Panc1 (cell line): ENCODE measurements at regions not wholly inside any gene's neighbourhood (a gene's known extent, or its start where the extent isn't known, plus 50 kb on each side); places are given as distances from the start of the nearest gene placed in this dataset.

Source experiments
- ATAC-seq: fragments of 200-7000 bp; cut with Tn5 transposase; 2 replicates; pipeline ENCODE4 v1.9.1; 2020; ENCODE audit warnings: mild to moderate bottlenecking, moderate library complexity
- BruUV-seq: library from RNA; stranded (reverse); fragments of 400-500 nt; replicated peaks from 2 replicates; lab custom pipeline; 2021; lab: Mats Ljungman, UMichigan
- CTCF ChIA-PET: fragments of 300-600 bp; sonication (Branson Sonifier 250); formaldehyde crosslinking; loops from one replicate; lab custom pipeline; 2022; ENCODE audit warnings: antibody characterized with exemption; lab: Charles Lee
- POLR2A ChIA-PET: fragments of 300-600 bp; sonication (Branson Sonifier 250); formaldehyde crosslinking; loops from one replicate; lab custom pipeline; 2022; ENCODE audit warnings: antibody characterized with exemption; lab: Charles Lee
- DNase-seq: peaks from one replicate; pipeline ENCODE4 v3.0.0-alpha.2; 2010; ENCODE audit warnings: low read depth, low spot score
- H3K27ac ChIP-seq: 2 replicates; pipeline ENCODE4 v1.5.1; 2011; ENCODE audit warnings: mild to moderate bottlenecking, low read length, inconsistent platforms
- H3K27me3 ChIP-seq: fragments of 200-500 bp; sonication (Bioruptor generic); 2 replicates; pipeline ENCODE4 v1.6.0; 2014; ENCODE audit warnings: low read length, inconsistent platforms; ENCODE audit not compliant: control insufficient read depth, insufficient read depth
- H3K36me3 ChIP-seq: fragments of 200-500 bp; sonication (Bioruptor generic); 2 replicates; pipeline ENCODE4 v1.5.1; 2014; ENCODE audit warnings: inconsistent platforms, mild to moderate bottlenecking, low read length, moderate library complexity; ENCODE audit not compliant: control insufficient read depth, insufficient read depth
- H3K4me1 ChIP-seq: 2 replicates; pipeline ENCODE4 v1.5.1; 2011; ENCODE audit warnings: inconsistent platforms, mild to moderate bottlenecking, low read length, moderate library complexity; ENCODE audit not compliant: control insufficient read depth, insufficient read depth
- H3K4me3 ChIP-seq, 2 experiments: 2 replicates each; pipeline ENCODE4 v1.5.1; 2011 to 2012; ENCODE audit warnings: low read depth in 2 of 2, low read length in 2 of 2, mild to moderate bottlenecking in 2 of 2, inconsistent platforms in 1 of 2, moderate library complexity in 1 of 2
- H3K9me3 ChIP-seq: fragments of 200-500 bp; sonication (Bioruptor generic); 2 replicates; pipeline ENCODE4 v1.5.1; 2014; ENCODE audit warnings: low read depth, mild to moderate bottlenecking, inconsistent platforms, low read length, moderate library complexity; ENCODE audit not compliant: control insufficient read depth, insufficient read depth
- POLR2AphosphoS5 ChIP-seq: IDR thresholded peaks from 2 replicates; pipeline ENCODE4 v1.6.1; 2012; ENCODE audit warnings: mild to moderate bottlenecking, low read depth, low read length, moderate library complexity
- SIN3A ChIP-seq: IDR thresholded peaks from 2 replicates; pipeline ENCODE4 v1.6.1; 2012; ENCODE audit warnings: low read depth, mild to moderate bottlenecking, low read length, moderate library complexity, borderline replicate concordance; ENCODE audit not compliant: insufficient read depth
- TCF7L2 ChIP-seq: IDR thresholded peaks from 2 replicates; pipeline ENCODE4 v1.6.1; 2011; ENCODE audit warnings: mild to moderate bottlenecking, low read depth, low read length, inconsistent platforms
- in situ Hi-C: cut with HindIII; loops from 2 replicates; pipeline ENCODE4 v1.10.0; 2016; ENCODE audit warnings: low sequenced_read_pairs, low pct_unique_long_range_greater_than_20kb
- intact Hi-C: fragments of 100-400 bp; cut with micrococcal nuclease; formaldehyde crosslinking; loops from one replicate; pipeline ENCODE4 v1.10.0; 2022; ENCODE audit not compliant: unreplicated experiment
- TF ChIP-seq, protein P1 (sequence below), 2 experiments: IDR thresholded peaks; 2 replicates each; pipeline ENCODE4 v1.6.1; 2011 to 2012; ENCODE audit warnings: low read depth in 2 of 2, control low read depth in 1 of 2, low read length in 1 of 2, mild to moderate bottlenecking in 1 of 2, moderate library complexity in 1 of 2; ENCODE audit not compliant: insufficient read depth in 1 of 2
- TF ChIP-seq, protein P2 (sequence below): fragments of 450-650 bp; IDR thresholded peaks from 2 replicates; pipeline ENCODE4 v1.5.1; 2017; ENCODE audit warnings: mild to moderate bottlenecking

DNA sequence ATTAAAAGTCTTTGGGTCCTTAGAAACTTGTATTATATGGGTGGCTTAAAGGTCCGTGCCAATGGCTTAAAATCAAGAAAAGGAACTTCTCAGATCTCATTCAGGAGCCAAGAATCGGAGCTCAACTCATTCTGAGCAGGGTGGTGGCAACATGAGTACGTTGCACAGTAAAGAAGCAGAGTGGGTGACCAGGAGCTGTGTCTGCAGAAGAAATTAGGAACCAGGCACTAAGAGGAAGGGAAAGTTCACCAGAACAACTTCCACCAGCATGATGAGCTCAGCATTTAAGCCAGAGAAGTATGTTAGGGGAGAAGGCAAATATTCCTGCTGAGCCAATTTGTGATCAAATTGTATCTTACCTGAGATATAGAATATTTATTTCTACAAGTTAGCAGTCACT is 236.0 kb upstream of the NRP1 start:
- in situ Hi-C loops: no loop called here
- CTCF ChIA-PET: no interaction called here
- ATAC-seq (no peak), DNase-seq (no peak)
- POLR2A ChIA-PET: no interaction called here
- H3K27me3 ChIP-seq: no peaks in the 10 kb centered on the region
- no peak overlapping the region for H3K4me3 ChIP-seq
- H3K27ac ChIP-seq: no peak overlapping the region
- BruUV-seq: no TSS peak
- no peaks in the 10 kb centered on the region for H3K9me3 ChIP-seq
- TF ChIP-seq POLR2AphosphoS5 (no peak), TCF7L2 (no peak), SIN3A (no peak)
- TF ChIP-seq, protein P1, sequence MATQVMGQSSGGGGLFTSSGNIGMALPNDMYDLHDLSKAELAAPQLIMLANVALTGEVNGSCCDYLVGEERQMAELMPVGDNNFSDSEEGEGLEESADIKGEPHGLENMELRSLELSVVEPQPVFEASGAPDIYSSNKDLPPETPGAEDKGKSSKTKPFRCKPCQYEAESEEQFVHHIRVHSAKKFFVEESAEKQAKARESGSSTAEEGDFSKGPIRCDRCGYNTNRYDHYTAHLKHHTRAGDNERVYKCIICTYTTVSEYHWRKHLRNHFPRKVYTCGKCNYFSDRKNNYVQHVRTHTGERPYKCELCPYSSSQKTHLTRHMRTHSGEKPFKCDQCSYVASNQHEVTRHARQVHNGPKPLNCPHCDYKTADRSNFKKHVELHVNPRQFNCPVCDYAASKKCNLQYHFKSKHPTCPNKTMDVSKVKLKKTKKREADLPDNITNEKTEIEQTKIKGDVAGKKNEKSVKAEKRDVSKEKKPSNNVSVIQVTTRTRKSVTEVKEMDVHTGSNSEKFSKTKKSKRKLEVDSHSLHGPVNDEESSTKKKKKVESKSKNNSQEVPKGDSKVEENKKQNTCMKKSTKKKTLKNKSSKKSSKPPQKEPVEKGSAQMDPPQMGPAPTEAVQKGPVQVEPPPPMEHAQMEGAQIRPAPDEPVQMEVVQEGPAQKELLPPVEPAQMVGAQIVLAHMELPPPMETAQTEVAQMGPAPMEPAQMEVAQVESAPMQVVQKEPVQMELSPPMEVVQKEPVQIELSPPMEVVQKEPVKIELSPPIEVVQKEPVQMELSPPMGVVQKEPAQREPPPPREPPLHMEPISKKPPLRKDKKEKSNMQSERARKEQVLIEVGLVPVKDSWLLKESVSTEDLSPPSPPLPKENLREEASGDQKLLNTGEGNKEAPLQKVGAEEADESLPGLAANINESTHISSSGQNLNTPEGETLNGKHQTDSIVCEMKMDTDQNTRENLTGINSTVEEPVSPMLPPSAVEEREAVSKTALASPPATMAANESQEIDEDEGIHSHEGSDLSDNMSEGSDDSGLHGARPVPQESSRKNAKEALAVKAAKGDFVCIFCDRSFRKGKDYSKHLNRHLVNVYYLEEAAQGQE (IDR thresholded peaks at IDR 0.05; ENCODE audit: insufficient read depth in 1 of 2, low read depth in 2 of 2, low read length in 1 of 2): no peak
- TF ChIP-seq, protein P2, sequence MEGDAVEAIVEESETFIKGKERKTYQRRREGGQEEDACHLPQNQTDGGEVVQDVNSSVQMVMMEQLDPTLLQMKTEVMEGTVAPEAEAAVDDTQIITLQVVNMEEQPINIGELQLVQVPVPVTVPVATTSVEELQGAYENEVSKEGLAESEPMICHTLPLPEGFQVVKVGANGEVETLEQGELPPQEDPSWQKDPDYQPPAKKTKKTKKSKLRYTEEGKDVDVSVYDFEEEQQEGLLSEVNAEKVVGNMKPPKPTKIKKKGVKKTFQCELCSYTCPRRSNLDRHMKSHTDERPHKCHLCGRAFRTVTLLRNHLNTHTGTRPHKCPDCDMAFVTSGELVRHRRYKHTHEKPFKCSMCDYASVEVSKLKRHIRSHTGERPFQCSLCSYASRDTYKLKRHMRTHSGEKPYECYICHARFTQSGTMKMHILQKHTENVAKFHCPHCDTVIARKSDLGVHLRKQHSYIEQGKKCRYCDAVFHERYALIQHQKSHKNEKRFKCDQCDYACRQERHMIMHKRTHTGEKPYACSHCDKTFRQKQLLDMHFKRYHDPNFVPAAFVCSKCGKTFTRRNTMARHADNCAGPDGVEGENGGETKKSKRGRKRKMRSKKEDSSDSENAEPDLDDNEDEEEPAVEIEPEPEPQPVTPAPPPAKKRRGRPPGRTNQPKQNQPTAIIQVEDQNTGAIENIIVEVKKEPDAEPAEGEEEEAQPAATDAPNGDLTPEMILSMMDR: no peak
- H3K4me1 ChIP-seq: no peaks in the 10 kb centered on the region
- intact Hi-C loops: no loop called here
- no peaks in the 10 kb centered on the region for H3K36me3 ChIP-seq

DNA sequence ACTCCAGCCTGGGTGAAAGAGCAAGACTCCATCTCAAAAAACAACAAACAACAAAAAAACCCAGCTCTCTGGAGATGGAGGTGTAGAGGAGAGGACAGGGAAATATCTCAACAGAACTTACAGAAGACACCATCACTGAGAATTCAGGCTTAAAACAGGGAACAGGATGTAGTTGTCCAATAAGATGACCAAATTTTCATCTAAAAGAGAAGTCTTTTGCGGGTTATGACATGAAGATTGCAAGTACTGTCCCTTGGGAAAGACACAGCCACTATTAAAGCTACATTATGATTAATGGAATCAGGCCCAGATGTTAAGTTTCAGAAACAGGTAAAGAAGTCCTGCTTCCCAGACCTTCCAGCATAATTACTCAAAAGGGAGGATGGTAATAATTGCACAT is 235.2 kb upstream of the NRP1 start:
- Histone ChIP-seq H3K27me3 (no peaks in the 10 kb centered on the region), H3K4me1 (no peaks in the 10 kb centered on the region), H3K27ac (no peak overlapping the region), H3K9me3 (no peaks in the 10 kb centered on the region), H3K36me3 (no peaks in the 10 kb centered on the region), H3K4me3 (no peak overlapping the region)
- in situ Hi-C loops: no loop called here
- TF ChIP-seq, protein P2: no peak
- TF ChIP-seq POLR2AphosphoS5 (no peak), TCF7L2 (no peak), SIN3A (no peak)
- TF ChIP-seq, protein P1 (IDR thresholded peaks at IDR 0.05; ENCODE audit: insufficient read depth in 1 of 2, low read depth in 2 of 2, low read length in 1 of 2): no peak
- intact Hi-C loops: no loop called here
- DNase-seq: no peak
- ChIA-PET POLR2A (no interaction called here), CTCF (no interaction called here)
- BruUV-seq: no TSS peak
- ATAC-seq: no peak
